Skeletal muscle cell (primary cell): ENCODE measurements at regions not wholly inside any gene's neighbourhood (a gene's known extent, or its start where the extent isn't known, plus 50 kb on each side); places are given as distances from the start of the nearest gene placed in this dataset.

ENCODE experiments used
- DNase-seq: peaks from one replicate; pipeline ENCODE4 v3.0.0-alpha.2; 2010; ENCODE audit warnings: low read depth
- H3K4me3 ChIP-seq: 2 replicates; pipeline ENCODE4 v1.5.1; 2011; ENCODE audit warnings: low read depth, mild to moderate bottlenecking, control low read depth, low read length, moderate library complexity

DNA sequence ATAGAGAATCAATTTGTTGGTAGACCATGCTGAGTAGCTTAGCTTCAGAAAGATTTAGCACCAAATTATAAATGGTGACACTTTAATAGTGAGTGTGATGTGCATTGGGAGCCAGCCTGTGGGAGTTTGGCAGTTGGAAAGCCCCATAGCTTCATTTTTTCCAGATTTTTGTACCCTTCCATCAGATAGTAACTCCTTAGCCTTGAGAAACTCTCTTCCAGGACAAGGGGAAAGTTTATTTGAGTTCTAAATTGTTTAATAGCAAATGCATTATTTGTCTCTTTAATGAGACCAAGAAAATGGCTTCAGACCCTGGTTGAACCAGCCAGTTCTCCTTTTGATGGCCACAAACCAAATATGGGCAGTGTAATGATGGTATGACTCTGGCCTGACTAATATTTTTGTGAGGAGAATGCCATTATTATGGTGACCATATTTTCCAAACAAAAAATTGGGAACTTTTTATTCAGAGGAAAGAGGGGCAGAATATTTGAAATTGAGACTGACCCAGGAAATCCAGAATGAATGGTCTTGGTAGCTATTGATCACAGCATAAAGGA lies 49.8 kb downstream of the PLCE1 start:
- DNase-seq: no peak
- no peak overlapping the region for H3K4me3 ChIP-seq

- H3K4me3 ChIP-seq: no peak overlapping the region
- DNase-seq: no peak
Observed at GRCh38 chr10:94046098-94046497, 52.4 kb downstream of the PLCE1 start.

- no peak for DNase-seq
- H3K4me3 ChIP-seq: no peak overlapping the region
Observed at GRCh38 chr10:94047293-94047692, 53.6 kb downstream of the PLCE1 start.

DNA sequence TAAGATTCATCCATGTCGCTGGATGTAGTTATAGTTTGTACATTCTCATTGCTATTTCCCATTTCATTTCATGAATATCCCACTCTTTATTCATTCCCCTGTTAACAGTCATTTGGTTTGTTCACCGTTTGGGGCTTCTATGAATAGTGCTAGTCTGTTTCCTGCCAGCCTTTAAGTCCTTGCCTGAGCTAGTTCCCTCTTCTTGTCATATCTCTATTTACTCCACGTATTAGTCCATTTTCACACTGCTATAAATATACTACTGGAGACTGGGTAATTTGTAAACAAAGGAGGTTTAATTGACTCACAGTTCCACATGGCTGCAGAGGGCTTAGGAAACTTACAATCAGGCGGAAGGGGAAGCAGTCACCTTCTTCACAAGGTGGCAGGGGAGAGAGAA lies 56.2 kb downstream of the PLCE1 start:
- DNase-seq: no peak
- H3K4me3 ChIP-seq: no peak overlapping the region

DNA sequence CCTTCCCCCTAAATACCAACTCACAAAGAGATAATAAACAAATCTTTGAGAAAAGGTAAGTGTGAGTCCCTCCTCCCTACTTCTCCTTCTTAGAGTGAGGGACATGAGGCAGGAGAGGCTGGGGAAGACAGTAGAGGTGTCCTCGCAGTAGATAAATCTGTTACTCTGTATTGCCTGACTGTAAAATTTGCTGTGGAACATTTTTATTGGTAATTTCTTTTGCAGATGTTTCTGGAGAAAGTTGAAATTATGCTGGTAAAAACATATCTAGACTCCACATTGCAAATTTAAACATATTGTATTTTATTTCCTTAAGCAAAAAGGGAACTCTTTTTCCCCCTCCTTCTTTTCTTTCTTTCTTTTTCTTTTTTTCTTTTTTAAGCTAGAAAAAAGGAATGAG lies 58.5 kb downstream of the PLCE1 start:
- H3K4me3 ChIP-seq: no peak overlapping the region
- no peak for DNase-seq

DNA sequence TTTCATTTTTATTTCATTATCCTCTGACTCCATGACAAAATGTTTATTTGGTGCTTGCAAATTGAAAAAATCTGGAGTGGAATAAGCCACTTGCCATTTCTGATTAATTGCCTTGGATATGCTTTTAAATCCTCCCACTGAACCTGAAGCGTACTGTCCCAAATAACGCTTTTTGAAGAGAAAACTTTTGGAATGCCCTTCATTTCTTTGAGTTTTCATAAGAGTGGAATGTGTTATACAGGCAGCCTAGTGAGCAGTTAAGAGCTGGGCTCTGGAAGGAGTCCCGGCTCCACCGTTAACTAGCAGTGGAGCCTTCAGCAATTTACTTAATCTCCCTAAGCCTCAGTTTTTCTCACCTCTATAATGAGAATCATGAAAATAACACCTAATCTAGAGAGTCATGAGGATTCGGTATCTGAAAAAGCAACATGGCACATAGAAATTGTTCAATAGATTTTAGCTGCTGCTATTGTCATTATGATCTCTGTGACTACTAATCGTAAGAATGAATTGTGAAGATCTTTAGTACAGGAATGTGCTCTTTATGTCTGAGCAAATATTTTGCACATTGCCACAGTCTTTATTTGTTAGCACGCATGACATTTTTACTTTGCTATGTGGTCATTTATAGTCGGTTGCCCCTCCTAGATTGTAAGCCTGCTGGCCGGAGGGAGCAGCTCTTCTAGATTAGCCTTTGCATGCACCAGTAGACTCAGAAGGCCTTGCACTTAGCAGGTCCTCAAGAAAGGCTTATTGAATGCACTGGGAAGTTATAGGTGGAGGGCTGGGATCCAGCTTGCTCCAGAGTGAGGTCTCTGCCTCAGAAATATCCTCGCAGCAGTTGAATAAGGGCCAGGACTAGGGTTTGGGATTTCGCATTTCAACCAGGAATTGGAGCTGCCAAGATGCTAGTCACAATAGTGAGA lies 59.4 kb downstream of the PLCE1 start:
- DNase-seq: no peak
- no peak overlapping the region for H3K4me3 ChIP-seq

GRCh38 chr10:94059178-94059883 lies 65.6 kb downstream of the PLCE1 start:
- no peak overlapping the region for H3K4me3 ChIP-seq
- no peak for DNase-seq

DNA sequence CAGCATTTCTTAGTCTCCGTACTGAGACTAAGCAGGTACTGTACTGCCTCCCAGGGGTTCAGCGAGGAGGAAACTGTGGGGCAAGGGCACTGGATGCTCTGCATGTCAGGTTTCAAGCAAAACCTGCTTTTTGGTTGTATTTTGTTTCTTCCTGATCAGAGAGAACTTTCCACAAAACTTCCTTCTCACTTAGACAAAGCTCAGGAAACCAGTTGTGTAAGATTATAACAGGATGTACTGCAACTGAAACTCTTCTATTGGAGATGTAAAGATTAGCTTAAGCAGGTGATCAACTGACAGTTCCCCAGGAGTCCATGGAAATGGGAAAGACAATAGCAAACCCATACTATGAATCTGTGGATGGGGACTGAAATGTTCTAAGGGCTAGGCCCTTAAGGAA lies 67.3 kb downstream of the PLCE1 start:
- no peak for DNase-seq
- no peak overlapping the region for H3K4me3 ChIP-seq

- DNase-seq: peak; percentile 48
- no peak overlapping the region for H3K4me3 ChIP-seq
Observed at GRCh38 chr10:94062611-94063010, 68.9 kb downstream of the PLCE1 start.

- no peak for DNase-seq
- H3K4me3 ChIP-seq: no peak overlapping the region
Observed at GRCh38 chr10:94065362-94065761, 71.6 kb downstream of the PLCE1 start.

- DNase-seq: no peak
Observed at GRCh38 chr10:94065787-94066186, 72.1 kb downstream of the PLCE1 start.

DNA sequence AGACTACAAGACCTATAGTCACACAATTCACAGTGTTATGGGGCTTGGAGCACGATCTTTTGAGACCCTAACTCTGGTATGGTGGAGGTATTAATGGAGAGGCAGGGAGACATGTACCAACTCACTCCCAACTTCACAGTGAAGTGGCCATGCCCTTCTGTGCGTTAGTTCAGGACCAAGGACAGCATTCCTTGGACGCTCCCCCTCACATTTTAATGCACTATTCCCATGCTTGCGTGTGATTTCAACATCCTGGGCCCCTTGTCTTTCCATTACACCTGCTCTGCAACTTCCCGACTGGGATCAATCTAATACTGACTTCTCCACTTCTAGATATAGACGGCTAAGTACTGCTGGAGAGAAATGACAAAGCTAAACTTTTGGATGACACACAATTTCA lies 72.7 kb downstream of the PLCE1 start:
- DNase-seq: peak; percentile 21
- no peak overlapping the region for H3K4me3 ChIP-seq

More at GRCh38 chr10:94065787-94066186, 72.1 kb downstream of the PLCE1 start:
- H3K4me3 ChIP-seq: no peak overlapping the region

DNA sequence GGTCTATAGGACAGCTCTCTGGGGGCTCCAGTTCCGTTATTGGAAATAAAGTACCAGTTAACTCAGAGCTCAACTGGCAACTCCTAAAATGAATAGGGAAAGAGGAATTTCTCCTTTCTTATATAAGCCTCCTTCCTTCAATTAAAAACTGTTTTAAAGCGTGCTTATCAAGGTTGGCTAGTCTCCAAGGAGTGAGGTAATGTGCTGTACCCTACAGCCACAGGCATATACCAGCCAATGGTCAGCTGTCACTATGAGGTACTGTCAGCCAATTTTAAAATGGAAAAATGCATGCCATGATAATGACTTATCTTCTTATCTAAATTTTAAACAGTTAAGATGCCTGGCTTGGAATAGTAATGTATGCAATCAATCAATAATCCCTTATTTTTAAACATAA lies 76.2 kb downstream of the PLCE1 start:
- DNase-seq: no peak
- H3K4me3 ChIP-seq: no peak overlapping the region

DNA sequence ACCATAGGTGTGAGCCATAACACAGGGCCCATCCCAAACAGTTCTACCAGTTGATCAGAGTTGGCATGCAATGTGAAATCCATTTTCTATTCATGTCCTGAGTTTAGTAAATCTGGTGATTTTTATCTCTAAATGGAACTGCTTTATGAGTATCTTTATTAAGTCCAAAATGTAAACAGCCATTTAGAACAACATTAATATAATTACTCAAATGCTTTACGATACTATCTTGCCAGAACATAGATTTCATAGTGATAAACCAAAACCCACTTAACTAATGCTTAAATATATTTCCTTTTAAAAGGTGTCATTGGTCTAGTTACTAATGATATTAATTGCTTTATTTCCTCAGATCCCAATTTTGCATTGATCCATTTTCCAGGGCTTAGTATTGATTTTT lies 80.7 kb downstream of the PLCE1 start:
- no peak for DNase-seq

DNA sequence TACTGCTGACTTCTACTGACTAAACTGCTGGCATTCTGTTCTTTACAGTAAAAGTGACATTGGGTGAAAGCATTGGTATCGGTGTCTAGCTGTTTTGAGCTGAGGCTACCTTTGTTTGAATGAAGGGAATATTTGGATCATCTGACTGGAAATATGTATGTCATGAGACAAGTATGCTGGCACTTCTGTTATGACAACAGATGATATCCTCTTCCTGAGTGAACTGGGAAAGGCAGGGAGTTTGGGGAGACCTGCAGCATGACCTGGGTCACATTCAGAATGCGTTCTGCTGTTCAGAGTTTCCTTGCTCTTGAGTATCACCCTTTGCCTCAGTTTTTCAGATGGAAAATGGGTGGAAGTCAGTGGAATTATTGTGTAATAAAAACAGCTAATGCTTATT lies 81.8 kb downstream of the PLCE1 start:
- DNase-seq: no peak
- no peak overlapping the region for H3K4me3 ChIP-seq

More for the DNA sequence above, 80.7 kb downstream of the PLCE1 start:
- H3K4me3 ChIP-seq: no peak overlapping the region

- DNase-seq: peak; percentile 16
- no peak overlapping the region for H3K4me3 ChIP-seq
Observed at GRCh38 chr10:94076325-94076841, 82.7 kb downstream of the PLCE1 start.

DNA sequence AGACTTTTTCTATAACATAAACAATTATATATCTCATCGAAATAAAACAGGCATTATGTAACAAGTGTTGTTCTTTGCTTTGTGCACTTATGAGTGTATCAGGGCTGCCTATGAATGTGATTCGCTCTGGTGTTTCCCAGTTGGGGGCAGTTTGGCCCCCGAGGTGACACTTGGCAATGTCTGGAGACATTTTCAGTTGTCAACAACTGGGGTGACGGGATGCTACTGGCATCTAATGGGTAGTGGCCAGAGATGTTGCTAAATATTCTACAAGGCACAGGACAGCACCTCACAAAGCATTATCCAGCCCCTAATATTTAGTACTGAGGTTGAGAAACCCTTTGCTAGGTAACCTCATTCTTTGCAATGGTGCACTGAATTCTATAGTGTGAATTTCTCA lies 83.3 kb downstream of the PLCE1 start:
- no peak overlapping the region for H3K4me3 ChIP-seq
- DNase-seq: no peak

DNA sequence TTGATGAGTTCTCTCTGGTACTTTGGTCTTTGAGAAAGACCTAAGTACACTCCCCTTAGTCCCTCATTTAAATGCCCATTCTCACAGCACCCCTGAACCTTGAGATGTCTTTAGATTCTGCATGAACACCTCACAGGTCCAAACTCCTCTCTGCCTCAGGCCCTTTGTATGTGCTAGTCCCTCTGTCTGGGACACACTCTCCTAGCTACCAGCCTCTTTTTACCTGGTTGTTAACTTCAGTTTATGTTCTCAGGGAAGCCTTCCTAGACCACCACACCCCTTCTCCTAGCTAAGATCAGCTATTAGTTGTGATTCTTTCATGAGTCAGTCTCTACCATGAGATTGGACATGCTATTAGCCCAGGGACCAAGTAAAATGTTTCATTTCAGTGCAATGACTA lies 86.4 kb downstream of the PLCE1 start:
- no peak for DNase-seq

GRCh38 chr10:94083662-94084265 lies 90.0 kb downstream of the PLCE1 start:
- no peak for DNase-seq
- H3K4me3 ChIP-seq: no peak overlapping the region

More for the DNA sequence above, 86.4 kb downstream of the PLCE1 start:
- no peak overlapping the region for H3K4me3 ChIP-seq

GRCh38 chr10:94084344-94084743 lies 90.6 kb downstream of the PLCE1 start:
- no peak for DNase-seq
- no peak overlapping the region for H3K4me3 ChIP-seq
